CD4-positive, alpha-beta T cell (primary cell): ENCODE measurements at regions not wholly inside any gene's neighbourhood (a gene's known extent, or its start where the extent isn't known, plus 50 kb on each side); places are given as distances from the start of the nearest gene placed in this dataset.
A peak's percentile ranks its signal among the peaks of the same experiment; 100 is the strongest.

ENCODE experiments used
- ATAC-seq: fragments of 200-7000 bp; cut with Tn5 transposase; one replicate; pipeline ENCODE4 v1.10.0; 2022; ENCODE audit warnings: mild to moderate bottlenecking; ENCODE audit not compliant: poor library complexity
- CTCF ChIA-PET: fragments of 350-600 bp; sonication (Branson Sonifier 250); formaldehyde crosslinking; loops from one replicate; lab custom pipeline; 2021; ENCODE audit warnings: antibody characterized with exemption, inconsistent platforms; lab: Charles Lee
- POLR2A ChIA-PET: fragments of 350-600 bp; sonication (Branson Sonifier 250); formaldehyde crosslinking; loops from one replicate; lab custom pipeline; 2021; ENCODE audit warnings: antibody characterized with exemption, inconsistent platforms; lab: Charles Lee
- DNase-seq, 14 experiments: peaks; one replicate each; pipeline ENCODE4 v3.0.0-alpha.2; 2013 to 2020; ENCODE audit warnings: mixed read lengths in 2 of 14
- H3K27ac ChIP-seq, 2 donors: one replicate each; pipeline versions ENCODE4 v1.5.1 to v1.7.0; 2013; ENCODE audit warnings: low read length in 2 of 2, low read depth in 1 of 2, mild to moderate bottlenecking in 1 of 2
- H3K27me3 ChIP-seq, 2 experiments: 1 replicate in 1 of 2; 2 replicates in 1 of 2; pipeline versions ENCODE4 v1.6.1 to v1.7.0; 2013; ENCODE audit warnings: low read length in 2 of 2, control low read depth in 1 of 2, mild to moderate bottlenecking in 1 of 2, moderate library complexity in 1 of 2; ENCODE audit not compliant: insufficient read depth in 2 of 2, control insufficient read depth in 1 of 2
- H3K36me3 ChIP-seq: one replicate; pipeline ENCODE4 v1.6.1; 2013; ENCODE audit warnings: low read length, control low read depth; ENCODE audit not compliant: insufficient read depth
- H3K4me1 ChIP-seq: one replicate; pipeline ENCODE4 v1.6.1; 2013; ENCODE audit warnings: low read length, control low read depth; ENCODE audit not compliant: insufficient read depth
- H3K4me3 ChIP-seq: one replicate; pipeline ENCODE4 v1.5.1; 2013; ENCODE audit warnings: mild to moderate bottlenecking, low read length, moderate library complexity
- H3K9me3 ChIP-seq, 2 experiments: 1 replicate in 1 of 2; 2 replicates in 1 of 2; pipeline versions ENCODE4 v1.6.1 to v1.7.0; 2013; ENCODE audit warnings: low read length in 2 of 2, mild to moderate bottlenecking in 2 of 2, control low read depth in 1 of 2, moderate library complexity in 1 of 2; ENCODE audit not compliant: control insufficient read depth in 1 of 2, insufficient read depth in 1 of 2
- H3K27ac Mint-ChIP-seq: one replicate; pipeline ENCODE4 v1.8.0; 2020; ENCODE audit warnings: mixed read lengths
- H3K27me3 Mint-ChIP-seq: one replicate; pipeline ENCODE4 v1.8.0; 2021; ENCODE audit warnings: mixed read lengths
- H3K36me3 Mint-ChIP-seq: one replicate; pipeline ENCODE4 v1.8.0; 2021; ENCODE audit warnings: low read depth, mixed read lengths
- H3K4me1 Mint-ChIP-seq: one replicate; pipeline ENCODE4 v1.8.0; 2021; ENCODE audit warnings: low read depth, mixed read lengths
- H3K4me3 Mint-ChIP-seq: one replicate; pipeline ENCODE4 v1.8.0; 2020; ENCODE audit warnings: mild to moderate bottlenecking, mixed read lengths
- H3K9me3 Mint-ChIP-seq: one replicate; pipeline ENCODE4 v1.8.0; 2020; ENCODE audit warnings: mixed read lengths
- CTCF ChIP-seq: fragments of 200-600 bp; IDR thresholded peaks from one replicate; pipeline ENCODE4 v1.8.0; 2022; ENCODE audit warnings: antibody characterized with exemption, mild to moderate bottlenecking
- intact Hi-C, 2 experiments: fragments of 100-400 bp; cut with DNase I in 1 of 2; cut with micrococcal nuclease in 1 of 2; formaldehyde crosslinking; loops; one replicate each; pipeline versions ENCODE4 v1.15.1 to v1.9.0; 2023 to 2025; cut with DNase I, micrococcal nuclease

- H3K27ac Mint-ChIP-seq = no peak overlapping the region
- POLR2A ChIA-PET = no interaction called here
- H3K9me3 Mint-ChIP-seq = no peaks in the 10 kb centered on the region
- CTCF ChIA-PET = interaction anchor here (4.4 kb wide), 1 partner anchor 264 kb away, joined by 37 read pairs; no protein-coding TSS in a partner anchor
- H3K27me3 Mint-ChIP-seq = no peaks in the 10 kb centered on the region
- no peak for DNase-seq
- Histone ChIP-seq H3K4me1 (peaks cover 24% of the 10 kb centered on the region), H3K27me3 (no peaks in the 10 kb centered on the region), H3K4me3 (no peak overlapping the region), H3K9me3 (no peaks in the 10 kb centered on the region), H3K36me3 (peaks cover 18% of the 10 kb centered on the region), H3K27ac (no peak overlapping the region)
- no peak overlapping the region for H3K4me3 Mint-ChIP-seq
- peaks cover 20% of the 10 kb centered on the region for H3K4me1 Mint-ChIP-seq
- TF ChIP-seq CTCF = no peak
- H3K36me3 Mint-ChIP-seq = peaks cover 9% of the 10 kb centered on the region
- intact Hi-C loops = loop anchor here (2.0 kb wide), 2 partner anchors 263 to 273 kb away; no protein-coding TSS in a partner anchor
- ATAC-seq = no peak
Observed at GRCh38 chr14:100381395-100382105, 58.4 kb downstream of the SLC25A47 start.

- Histone ChIP-seq H3K36me3 (peaks cover 18% of the 10 kb centered on the region), H3K4me1 (peaks cover 19% of the 10 kb centered on the region), H3K27me3 (no peaks in the 10 kb centered on the region), H3K27ac (no peak overlapping the region), H3K4me3 (no peak overlapping the region), H3K9me3 (no peaks in the 10 kb centered on the region)
- Mint-ChIP-seq H3K4me3 (no peak overlapping the region), H3K36me3 (peaks cover 8% of the 10 kb centered on the region), H3K4me1 (peaks cover 15% of the 10 kb centered on the region), H3K27me3 (no peaks in the 10 kb centered on the region), H3K9me3 (no peaks in the 10 kb centered on the region), H3K27ac (no peak overlapping the region)
- no peak for ATAC-seq
- TF ChIP-seq CTCF = no peak
- DNase-seq = no peak
- POLR2A ChIA-PET = no interaction called here
- CTCF ChIA-PET = interaction anchor here (1.7 to 4.4 kb wide), 2 partner anchors 264 to 273 kb away, joined by 4 to 37 read pairs; no protein-coding TSS in a partner anchor
- intact Hi-C loops = loop anchor here (2.0 kb wide), 2 partner anchors 263 to 273 kb away; no protein-coding TSS in a partner anchor
Observed at GRCh38 chr14:100382106-100382455, 58.9 kb downstream of the SLC25A47 start.

- intact Hi-C loops = loop anchor here (1.0 to 2.0 kb wide), 4 partner anchors 261 to 271 kb away; no protein-coding TSS in a partner anchor
- ChIA-PET POLR2A (interaction anchor here (1.1 kb wide), 1 partner anchor 262 kb away, joined by 5 read pairs; no protein-coding TSS in a partner anchor), CTCF (interaction anchor here (0.6 to 4.4 kb wide), 6 partner anchors 38 to 271 kb away, joined by 3 to 37 read pairs (median 4); no protein-coding TSS in a partner anchor)
- ATAC-seq = peak; percentile 88
- Mint-ChIP-seq H3K9me3 (no peaks in the 10 kb centered on the region), H3K27ac (no peak overlapping the region), H3K36me3 (peaks cover 4% of the 10 kb centered on the region), H3K4me3 (no peak overlapping the region), H3K4me1 (peaks cover 19% of the 10 kb centered on the region), H3K27me3 (no peaks in the 10 kb centered on the region)
- peak; percentile 42 to 84 (median 56) for DNase-seq
- H3K36me3 ChIP-seq = peaks cover 18% of the 10 kb centered on the region
- H3K4me1 ChIP-seq = peaks cover 15% of the 10 kb centered on the region
- H3K27ac ChIP-seq = no peak overlapping the region
- peak; percentile 78 for TF ChIP-seq CTCF
- no peaks in the 10 kb centered on the region for H3K27me3 ChIP-seq
- H3K4me3 ChIP-seq = no peak overlapping the region
- H3K9me3 ChIP-seq = no peaks in the 10 kb centered on the region
Observed at GRCh38 chr14:100383727-100384158, 60.6 kb downstream of the SLC25A47 start.
